ENCODE measurements at regions not wholly inside any gene's neighbourhood (a gene's known extent, or its start where the extent isn't known, plus 50 kb on each side); places are given as distances from the start of the nearest gene placed in this dataset.
"Not testable (repeated sequence)": the region's sequence is repeated elsewhere in the genome, so short reads cannot be mapped to it uniquely, and the experiment has no call there.

GRCh38 chr12:62010973-62011372 lies 249.2 kb upstream of the USP15 start:
- POLR2A ChIA-PET; BruUV-seq (replicated peaks); H3K79me2 ChIP-seq (ENCODE audit: insufficient read depth, low read length); H3K4me1 ChIP-seq (ENCODE audit: control insufficient read depth in 1 of 2, insufficient read depth in 2 of 2, low read length in 2 of 2); H3K27ac ChIP-seq (ENCODE audit: low read depth, low read length); RAD21 ChIA-PET (ENCODE audit: low non-redundant PET in 1 of 2, low total read pairs in 2 of 2, uncharacterized antibody in 2 of 2, unreplicated experiment in 2 of 2); H4K20me1 ChIP-seq (ENCODE audit: insufficient read depth); H3K9me2 ChIP-seq (ENCODE audit: insufficient read depth); H3K27me3 ChIP-seq (ENCODE audit: insufficient read depth, low read length); H3K9me3 ChIP-seq (ENCODE audit: control insufficient read depth in 1 of 2, insufficient read depth in 1 of 2, low read depth in 1 of 2, low read length in 2 of 2); H3K4me3 ChIP-seq (replicated peaks in 1 of 2; ENCODE audit: low read depth in 1 of 2, low read length in 2 of 2); H3K9ac ChIP-seq (ENCODE audit: low read length); CTCF ChIA-PET; ATAC-seq; H3K4me2 ChIP-seq (ENCODE audit: low read length); intact Hi-C loops (cut with micrococcal nuclease); H2AFZ ChIP-seq (ENCODE audit: low read depth, low read length, poor library complexity, severe bottlenecking); H3K36me3 ChIP-seq (ENCODE audit: control insufficient read depth in 1 of 2, insufficient read depth in 2 of 2, low read length in 2 of 2); DNase-seq (ENCODE audit: low read depth, low spot score): not testable (repeated sequence)

- Histone ChIP-seq H3K79me2 (ENCODE audit: insufficient read depth, low read length) (no peaks in the 10 kb centered on the region), H3K9ac (ENCODE audit: low read length) (no peak overlapping the region), H3K27ac (ENCODE audit: low read depth, low read length) (no peak overlapping the region), H3K36me3 (ENCODE audit: control insufficient read depth in 1 of 2, insufficient read depth in 2 of 2, low read length in 2 of 2) (no peaks in the 10 kb centered on the region), H3K4me2 (ENCODE audit: low read length) (no peak overlapping the region), H3K9me3 (ENCODE audit: control insufficient read depth in 1 of 2, insufficient read depth in 1 of 2, low read depth in 1 of 2, low read length in 2 of 2) (no peaks in the 10 kb centered on the region), H3K4me3 (replicated peaks in 1 of 2; ENCODE audit: low read depth in 1 of 2, low read length in 2 of 2) (no peak overlapping the region), H4K20me1 (ENCODE audit: insufficient read depth) (no peaks in the 10 kb centered on the region), H3K9me2 (ENCODE audit: insufficient read depth) (no peaks in the 10 kb centered on the region), H3K27me3 (ENCODE audit: insufficient read depth, low read length) (no peaks in the 10 kb centered on the region), H2AFZ (ENCODE audit: low read depth, low read length, poor library complexity, severe bottlenecking) (no peak overlapping the region), H3K4me1 (ENCODE audit: control insufficient read depth in 1 of 2, insufficient read depth in 2 of 2, low read length in 2 of 2) (no peaks in the 10 kb centered on the region)
- no peak for TF ChIP-seq JUND (IDR thresholded peaks at IDR 0.05)
- TF ChIP-seq CTCF (IDR thresholded peaks at IDR 0.05 in 2 of 3, conservative IDR thresholded peaks at IDR 0.05 in 1 of 3; ENCODE audit: borderline replicate concordance in 1 of 3, insufficient read depth in 1 of 3, low read depth in 2 of 3, low read length in 2 of 3) = peak in 1 of 3 experiments; percentile 16; a peak in 1 of 6 replicates
- TF ChIP-seq EZH2phosphoT487 (IDR thresholded peaks at IDR 0.05; ENCODE audit: borderline replicate concordance) = no peak
- TF ChIP-seq REST (IDR thresholded peaks at IDR 0.05; ENCODE audit: low read depth) = no peak
- TF ChIP-seq, protein P1, sequence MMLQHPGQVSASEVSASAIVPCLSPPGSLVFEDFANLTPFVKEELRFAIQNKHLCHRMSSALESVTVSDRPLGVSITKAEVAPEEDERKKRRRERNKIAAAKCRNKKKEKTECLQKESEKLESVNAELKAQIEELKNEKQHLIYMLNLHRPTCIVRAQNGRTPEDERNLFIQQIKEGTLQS (IDR thresholded peaks at IDR 0.05) = no peak
- DNase-seq (ENCODE audit: low read depth, low spot score) = no peak
- RAD21 ChIA-PET (ENCODE audit: low non-redundant PET in 1 of 2, low total read pairs in 2 of 2, uncharacterized antibody in 2 of 2, unreplicated experiment in 2 of 2) = no interaction called here
- ATAC-seq = no peak
- no TSS peak for BruUV-seq (replicated peaks)
- POLR2A ChIA-PET = no interaction called here
- intact Hi-C loops (cut with micrococcal nuclease) = no loop called here
- CTCF ChIA-PET = interaction anchor here (1.2 kb wide), 2 partner anchors 9 to 29 kb away, joined by 3 read pairs; no protein-coding TSS in a partner anchor
These were observed 245.9 kb upstream of the USP15 start for GRCh38 chr12:62014330-62014729.
